BJ (cell line): ENCODE measurements at regions not wholly inside any gene's neighbourhood (a gene's known extent, or its start where the extent isn't known, plus 50 kb on each side); places are given as distances from the start of the nearest gene placed in this dataset.

Experiments
- CTCF ChIA-PET: fragments of 350-600 bp; formaldehyde crosslinking; extraction: SDS; loops from one replicate; lab custom pipeline; 2021; ENCODE audit warnings: antibody characterized with exemption, inconsistent platforms; lab: Yijun Ruan, JAX
- POLR2A ChIA-PET: fragments of 300-600 bp; sonication (Branson Sonifier 250); formaldehyde crosslinking; extraction: SDS; loops from one replicate; lab custom pipeline; 2021; ENCODE audit warnings: antibody characterized with exemption; lab: Charles Lee
- DNase-seq: peaks from one replicate; pipeline ENCODE4 v3.0.0-alpha.2; 2011; ENCODE audit warnings: low read depth
- H3K27me3 ChIP-seq: 2 replicates; pipeline ENCODE4 v1.6.0; 2011; ENCODE audit warnings: low read length; ENCODE audit not compliant: control insufficient read depth, insufficient read depth
- H3K36me3 ChIP-seq: 2 replicates; pipeline ENCODE4 v1.5.1; 2011; ENCODE audit warnings: low read length; ENCODE audit not compliant: control insufficient read depth, insufficient read depth
- H3K4me3 ChIP-seq: 2 replicates; pipeline ENCODE4 v1.5.1; 2011; ENCODE audit warnings: low read depth, mild to moderate bottlenecking, control low read depth, low read length
- CTCF ChIP-seq: IDR thresholded peaks from 2 replicates; pipeline ENCODE4 v1.5.1; 2011; ENCODE audit warnings: low read depth, mild to moderate bottlenecking, control low read depth, inconsistent platforms, low read length, moderate library complexity; ENCODE audit not compliant: insufficient read depth

GRCh38 chr5:84816746-84817547 lies 432.3 kb upstream of the EDIL3 start:
- no peak overlapping the region for H3K4me3 ChIP-seq
- H3K36me3 ChIP-seq = no peaks in the 10 kb centered on the region
- H3K27me3 ChIP-seq = no peaks in the 10 kb centered on the region
- POLR2A ChIA-PET = no interaction called here
- DNase-seq = no peak
- CTCF ChIA-PET = no interaction called here
- TF ChIP-seq CTCF = no peak

DNA sequence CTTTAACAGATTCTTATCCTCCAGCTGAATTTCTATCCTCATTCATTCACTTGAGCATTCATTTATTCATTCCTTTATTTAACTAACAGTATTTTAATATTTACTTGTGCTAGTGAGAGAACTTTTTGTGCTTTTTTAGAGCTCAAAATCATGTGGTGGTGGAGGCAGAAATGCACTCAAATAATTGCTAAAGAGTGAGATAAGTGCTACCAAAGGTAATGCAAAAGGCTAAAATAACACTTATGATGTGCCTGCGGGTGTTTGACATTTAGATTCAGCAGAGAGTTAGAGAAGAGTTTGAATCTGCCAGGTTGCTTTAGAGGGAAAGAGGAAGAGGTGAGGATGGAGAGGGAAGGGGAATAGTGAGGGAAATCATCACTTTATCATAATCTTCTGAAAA lies 431.5 kb upstream of the EDIL3 start:
- H3K4me3 ChIP-seq = no peak overlapping the region
- CTCF ChIA-PET = no interaction called here
- no peak for DNase-seq
- no peaks in the 10 kb centered on the region for H3K27me3 ChIP-seq
- POLR2A ChIA-PET = no interaction called here
- TF ChIP-seq CTCF = no peak
- H3K36me3 ChIP-seq = no peaks in the 10 kb centered on the region

- TF ChIP-seq CTCF = no peak
- H3K36me3 ChIP-seq = no peaks in the 10 kb centered on the region
- ChIA-PET CTCF (no interaction called here), POLR2A (no interaction called here)
- H3K27me3 ChIP-seq = no peaks in the 10 kb centered on the region
- no peak overlapping the region for H3K4me3 ChIP-seq
- DNase-seq = no peak
Observed at GRCh38 chr5:84805473-84805872, 420.8 kb upstream of the EDIL3 start.

DNA sequence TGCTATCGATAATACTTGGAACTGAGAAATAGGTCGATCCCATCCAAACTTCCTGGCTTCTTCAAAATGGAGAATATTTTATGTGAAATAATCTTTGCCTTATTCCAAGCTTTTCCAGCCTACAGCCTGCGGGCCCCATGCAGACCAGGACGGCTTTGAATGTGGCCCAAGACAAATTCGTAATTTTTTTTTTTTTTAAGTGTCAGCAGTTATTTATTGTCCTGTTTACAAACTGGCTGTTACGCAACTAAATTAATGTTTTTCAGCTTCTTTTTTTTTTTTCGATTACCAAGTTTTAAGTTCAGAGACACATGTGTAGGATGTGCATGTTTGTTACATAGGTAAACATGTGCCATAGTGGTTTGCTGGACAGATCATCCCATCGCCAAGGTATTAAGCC lies 411.7 kb upstream of the EDIL3 start:
- ChIA-PET CTCF (no interaction called here), POLR2A (no interaction called here)

More for the DNA sequence above, 411.7 kb upstream of the EDIL3 start:
- Histone ChIP-seq H3K36me3 (no peaks in the 10 kb centered on the region), H3K27me3 (no peaks in the 10 kb centered on the region), H3K4me3 (no peak overlapping the region)
- no peak for TF ChIP-seq CTCF
- no peak for DNase-seq
